ENCODE measurements at regions not wholly inside any gene's neighbourhood (a gene's known extent, or its start where the extent isn't known, plus 50 kb on each side); places are given as distances from the start of the nearest gene placed in this dataset.
A peak's percentile ranks its signal among the peaks of the same experiment; 100 is the strongest.
"Not testable (repeated sequence)": the region's sequence is repeated elsewhere in the genome, so short reads cannot be mapped to it uniquely, and the experiment has no call there.

GRCh38 chr10:81575036-81575435, 300.0 kb upstream of the NRG3 start:
- no peak for DNase-seq

- DNase-seq: no peak
Observed at GRCh38 chr10:81576336-81576735, 298.7 kb upstream of the NRG3 start.

GRCh38 chr10:81594991-81595390, 280.0 kb upstream of the NRG3 start:
- DNase-seq: no peak

GRCh38 chr10:81600185-81600584, 274.8 kb upstream of the NRG3 start:
- no peak for DNase-seq

GRCh38 chr10:81603106-81603620, 271.8 kb upstream of the NRG3 start:
- no peak for DNase-seq

- not testable (repeated sequence) for DNase-seq
Observed at GRCh38 chr10:81644485-81644884, 230.5 kb upstream of the NRG3 start.

- no peak for DNase-seq
Observed at GRCh38 chr10:81655986-81656385, 219.0 kb upstream of the NRG3 start.

- no peak for DNase-seq
Observed at GRCh38 chr10:81662837-81663236, 212.2 kb upstream of the NRG3 start.

GRCh38 chr10:81664800-81665199, 210.2 kb upstream of the NRG3 start:
- DNase-seq: not testable (repeated sequence)

GRCh38 chr10:81674941-81675340, 200.1 kb upstream of the NRG3 start:
- no peak for DNase-seq

GRCh38 chr10:81679291-81679690, 195.7 kb upstream of the NRG3 start:
- no peak for DNase-seq

GRCh38 chr10:81680359-81680758, 194.6 kb upstream of the NRG3 start:
- no peak for DNase-seq

GRCh38 chr10:81688459-81688858, 186.5 kb upstream of the NRG3 start:
- DNase-seq: no peak

GRCh38 chr10:81696609-81697388, 178.2 kb upstream of the NRG3 start:
- peak; percentile 4 for DNase-seq

GRCh38 chr10:81704596-81704995, 170.4 kb upstream of the NRG3 start:
- no peak for DNase-seq

- no peak for DNase-seq
Observed at GRCh38 chr10:81708416-81708815, 166.6 kb upstream of the NRG3 start.

- DNase-seq: no peak
Observed at GRCh38 chr10:81708929-81709328, 166.1 kb upstream of the NRG3 start.

GRCh38 chr10:81722399-81722798, 152.6 kb upstream of the NRG3 start:
- no peak for DNase-seq

GRCh38 chr10:81724431-81724830, 150.6 kb upstream of the NRG3 start:
- no peak for DNase-seq

GRCh38 chr10:81725851-81726250, 149.1 kb upstream of the NRG3 start:
- no peak for DNase-seq

GRCh38 chr10:81728692-81729091, 146.3 kb upstream of the NRG3 start:
- DNase-seq: no peak

- no peak for DNase-seq
Observed at GRCh38 chr10:81730891-81731290, 144.1 kb upstream of the NRG3 start.

- DNase-seq: no peak
Observed at GRCh38 chr10:81733542-81733941, 141.5 kb upstream of the NRG3 start.

- not testable (repeated sequence) for DNase-seq
Observed at GRCh38 chr10:81735167-81735566, 139.8 kb upstream of the NRG3 start.
